GM12872 (cell line): ENCODE measurements at regions not wholly inside any gene's neighbourhood (a gene's known extent, or its start where the extent isn't known, plus 50 kb on each side); places are given as distances from the start of the nearest gene placed in this dataset.

ENCODE experiments used
- TF ChIP-seq, protein P1 (sequence below): IDR thresholded peaks from 3 replicates; pipeline ENCODE4 v1.5.1; 2011; ENCODE audit warnings: low read depth, mild to moderate bottlenecking, low read length, moderate library complexity; ENCODE audit not compliant: insufficient read depth

- TF ChIP-seq, protein P1, sequence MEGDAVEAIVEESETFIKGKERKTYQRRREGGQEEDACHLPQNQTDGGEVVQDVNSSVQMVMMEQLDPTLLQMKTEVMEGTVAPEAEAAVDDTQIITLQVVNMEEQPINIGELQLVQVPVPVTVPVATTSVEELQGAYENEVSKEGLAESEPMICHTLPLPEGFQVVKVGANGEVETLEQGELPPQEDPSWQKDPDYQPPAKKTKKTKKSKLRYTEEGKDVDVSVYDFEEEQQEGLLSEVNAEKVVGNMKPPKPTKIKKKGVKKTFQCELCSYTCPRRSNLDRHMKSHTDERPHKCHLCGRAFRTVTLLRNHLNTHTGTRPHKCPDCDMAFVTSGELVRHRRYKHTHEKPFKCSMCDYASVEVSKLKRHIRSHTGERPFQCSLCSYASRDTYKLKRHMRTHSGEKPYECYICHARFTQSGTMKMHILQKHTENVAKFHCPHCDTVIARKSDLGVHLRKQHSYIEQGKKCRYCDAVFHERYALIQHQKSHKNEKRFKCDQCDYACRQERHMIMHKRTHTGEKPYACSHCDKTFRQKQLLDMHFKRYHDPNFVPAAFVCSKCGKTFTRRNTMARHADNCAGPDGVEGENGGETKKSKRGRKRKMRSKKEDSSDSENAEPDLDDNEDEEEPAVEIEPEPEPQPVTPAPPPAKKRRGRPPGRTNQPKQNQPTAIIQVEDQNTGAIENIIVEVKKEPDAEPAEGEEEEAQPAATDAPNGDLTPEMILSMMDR = no peak
These were observed 287.1 kb downstream of the SOX9 start for GRCh38 chr17:72407931-72408330.

DNA sequence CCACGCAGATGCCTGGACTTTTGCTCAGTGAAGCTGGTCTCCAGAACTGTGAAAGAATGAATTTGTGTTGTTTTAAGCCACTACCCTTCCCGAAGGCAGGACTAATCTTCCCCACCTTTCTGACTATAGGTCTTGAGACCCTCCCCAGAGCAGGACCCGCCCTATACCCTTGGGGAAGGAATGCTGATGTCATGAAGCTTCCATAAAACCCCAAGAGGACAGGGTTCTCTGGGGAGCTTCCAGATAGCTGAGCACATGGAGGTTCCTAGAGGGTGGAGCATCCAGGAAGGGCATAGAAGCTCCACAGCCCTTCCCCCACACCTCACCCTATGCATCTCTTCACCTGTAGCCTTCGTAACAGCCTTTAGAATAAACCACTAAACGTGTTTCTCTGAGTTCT lies 287.8 kb downstream of the SOX9 start:
- TF ChIP-seq, protein P1 = no peak

GRCh38 chr17:72409405-72410002 lies 288.7 kb downstream of the SOX9 start:
- TF ChIP-seq, protein P1 = no peak

DNA sequence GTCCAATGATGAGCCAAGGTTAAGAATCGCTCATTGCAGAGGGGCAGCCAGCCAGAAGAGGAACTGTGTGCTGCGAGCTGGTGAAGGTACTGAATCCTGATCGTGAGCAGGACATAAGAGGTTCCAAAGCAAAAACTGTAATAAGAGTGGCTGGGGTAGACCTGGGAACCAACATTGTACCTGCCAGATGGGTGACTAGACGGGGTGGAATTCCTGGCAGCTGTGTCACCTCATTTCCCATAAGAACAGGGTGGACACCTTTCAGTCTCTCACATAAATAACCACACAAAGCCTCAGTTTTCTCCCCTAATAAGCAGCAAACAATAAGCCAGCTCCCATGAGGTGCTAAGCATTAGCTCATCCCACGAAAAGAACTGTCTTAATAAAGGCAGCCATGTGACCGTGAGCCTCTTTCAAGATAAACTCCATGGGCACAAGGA lies 290.3 kb downstream of the SOX9 start:
- TF ChIP-seq, protein P1 = no peak

GRCh38 chr17:72412650-72413076 lies 291.8 kb downstream of the SOX9 start:
- TF ChIP-seq, protein P1 = no peak

DNA sequence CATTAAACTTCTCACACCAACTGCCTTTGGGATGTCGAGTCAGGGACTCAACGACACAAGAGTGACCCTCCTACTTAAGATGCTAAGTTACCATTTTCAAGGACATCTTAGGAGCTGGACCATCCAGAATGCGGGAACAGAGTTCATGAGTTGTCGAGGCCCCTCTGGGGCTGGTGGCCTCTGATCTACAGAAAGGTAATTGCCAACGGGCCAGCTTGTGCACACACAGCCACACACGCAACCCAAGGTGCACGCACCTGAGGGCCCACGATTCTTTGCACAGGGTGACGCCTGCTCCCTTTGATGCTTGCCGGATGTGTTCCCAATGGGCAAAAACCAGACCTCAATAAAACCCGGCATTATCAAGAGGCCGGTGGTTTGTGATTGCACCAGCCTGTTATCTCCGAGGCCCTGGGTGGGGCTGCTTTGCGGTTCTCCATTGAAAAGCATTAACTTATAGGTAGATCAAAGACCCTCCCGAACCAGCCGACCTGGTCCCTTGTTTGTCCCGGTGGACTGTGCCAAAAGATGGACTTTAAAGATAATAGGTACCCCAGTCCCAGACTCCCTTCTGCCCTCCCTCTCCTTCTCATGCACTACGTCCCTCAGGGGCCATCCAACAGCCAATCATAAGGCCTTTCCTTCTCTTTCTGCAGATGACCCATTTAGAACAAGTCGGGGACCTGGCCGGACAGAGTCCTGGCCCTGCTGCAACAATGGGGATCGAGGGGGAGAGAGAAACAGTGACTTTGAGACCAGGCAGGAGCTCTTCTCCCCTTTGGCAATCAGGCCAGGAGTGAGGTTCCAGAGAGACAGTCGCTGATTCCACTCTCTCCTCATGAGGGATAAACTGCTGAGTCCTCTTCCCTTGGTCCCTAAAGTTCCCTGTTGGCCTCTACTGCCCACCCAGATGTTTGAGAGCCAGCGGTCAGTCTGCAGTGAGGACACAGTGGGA lies 292.5 kb downstream of the SOX9 start:
- TF ChIP-seq, protein P1 = no peak

- TF ChIP-seq, protein P1 = no peak
These were observed 293.2 kb downstream of the SOX9 start for GRCh38 chr17:72414032-72414396.
